ENCODE measurements at regions not wholly inside any gene's neighbourhood (a gene's known extent, or its start where the extent isn't known, plus 50 kb on each side); places are given as distances from the start of the nearest gene placed in this dataset.

GRCh38 chr1:148263906-148264255 lies 111.8 kb upstream of the NBPF11 start:
- ATAC-seq (peak; percentile 17), DNase-seq (ENCODE audit: low spot score) (peak; percentile 59)
- POLR2A ChIA-PET, result interaction anchor here (0.6 to 1.4 kb wide), 25 partner anchors 8 to 1876 kb away, joined by 3 to 81 read pairs (median 5); partner anchors contain the start of gene NBPF11
- Mint-ChIP-seq H3K27me3 (ENCODE audit: low read depth) (peaks cover 4% of the 10 kb centered on the region; the same call in 1 of the 2 replicates), H3K9me3 (no peaks in the 10 kb centered on the region), H3K4me1 (peaks cover 31% of the 10 kb centered on the region), H3K36me3 (no peaks in the 10 kb centered on the region), H3K27ac (peak overlapping the region; percentile 100), H3K4me3 (peak overlapping the region; percentile 84)
- CTCF ChIA-PET, result interaction anchor here (0.8 to 1.1 kb wide), 3 partner anchors 40 to 104 kb away, joined by 3 to 8 read pairs (median 6); no protein-coding TSS in a partner anchor
- TF ChIP-seq ZNF138 (CRISPR knock-in tag; conservative IDR thresholded peaks at IDR 0.05) (no peak), NR2C2 (CRISPR knock-in tag; IDR thresholded peaks at IDR 0.05) (no peak), AFF4 (CRISPR knock-in tag; IDR thresholded peaks at IDR 0.05; ENCODE audit: borderline replicate concordance) (no peak), OVOL2 (CRISPR knock-in tag; IDR thresholded peaks at IDR 0.05; ENCODE audit: borderline replicate concordance) (no peak), PRDM15 (CRISPR knock-in tag; IDR thresholded peaks at IDR 0.05) (no peak), AR (CRISPR knock-in tag; IDR thresholded peaks at IDR 0.05) (no peak), MYBL2 (CRISPR knock-in tag; IDR thresholded peaks at IDR 0.05) (no peak; the same call in 1 of the 2 replicates)

- POLR2A ChIA-PET, result interaction anchor here (0.6 to 1.4 kb wide), 26 partner anchors 9 to 1876 kb away, joined by 3 to 81 read pairs (median 5); partner anchors contain the start of gene NBPF11
- Mint-ChIP-seq H3K27ac (peak overlapping the region; percentile 100), H3K36me3 (no peaks in the 10 kb centered on the region), H3K9me3 (no peaks in the 10 kb centered on the region), H3K4me1 (peaks cover 31% of the 10 kb centered on the region), H3K27me3 (ENCODE audit: low read depth) (peaks cover 4% of the 10 kb centered on the region; the same call in 1 of the 2 replicates), H3K4me3 (peak overlapping the region; percentile 84)
- peak; percentile 78 for ATAC-seq
- DNase-seq (ENCODE audit: low spot score), result peak; percentile 80
- CTCF ChIA-PET, result interaction anchor here (0.6 to 1.1 kb wide), 4 partner anchors 17 to 104 kb away, joined by 3 to 8 read pairs (median 6); no protein-coding TSS in a partner anchor
- TF ChIP-seq NR1H2 (CRISPR knock-in tag; IDR thresholded peaks at IDR 0.05) (0 out of 2 replicates have a peak, but pooled peaks have one; percentile 59), NFYB (CRISPR knock-in tag; conservative IDR thresholded peaks at IDR 0.05; ENCODE audit: low read depth) (peak; percentile 56), GABPB1 (CRISPR knock-in tag; IDR thresholded peaks at IDR 0.05) (0 out of 2 replicates have a peak, but pooled peaks have one; percentile 9), ESRRA (CRISPR knock-in tag; IDR thresholded peaks at IDR 0.05; ENCODE audit: borderline replicate concordance) (peak; percentile 88; the same call in 1 of the 2 replicates), NFATC4 (CRISPR knock-in tag; IDR thresholded peaks at IDR 0.05) (peak; percentile 100), ZNF263 (CRISPR knock-in tag; IDR thresholded peaks at IDR 0.05; ENCODE audit: low read depth) (peak; percentile 59; the same call in 1 of the 2 replicates), AR (CRISPR knock-in tag; IDR thresholded peaks at IDR 0.05) (peak; percentile 100), ZBTB43 (CRISPR knock-in tag; IDR thresholded peaks at IDR 0.05) (peak; percentile 95), TCF7 (CRISPR knock-in tag; IDR thresholded peaks at IDR 0.05; ENCODE audit: low read depth) (peak; percentile 74; the same call in 1 of the 2 replicates)
Measured at GRCh38 chr1:148263128-148263905, 111.2 kb upstream of the NBPF11 start.
